Activated CD4-positive, alpha-beta T cell treated with anti-CD3 and anti-CD28 coated beads for 48 hours (primary cell): ENCODE measurements at regions not wholly inside any gene's neighbourhood (a gene's known extent, or its start where the extent isn't known, plus 50 kb on each side); places are given as distances from the start of the nearest gene placed in this dataset.
"Not testable (repeated sequence)": the region's sequence is repeated elsewhere in the genome, so short reads cannot be mapped to it uniquely, and the experiment has no call there.

ENCODE experiments used
- DNase-seq: peaks from one replicate; pipeline ENCODE4 v3.0.0-alpha.2; 2020

- no peak for DNase-seq
These were observed 112.2 kb downstream of the DYRK2 start for GRCh38 chr12:67760586-67761275.

GRCh38 chr12:67761566-67761965, 113.0 kb downstream of the DYRK2 start:
- no peak for DNase-seq

GRCh38 chr12:67764055-67764454, 115.5 kb downstream of the DYRK2 start:
- DNase-seq, result no peak

GRCh38 chr12:67764946-67765619, 116.5 kb downstream of the DYRK2 start:
- DNase-seq, result no peak

GRCh38 chr12:67765776-67766766, 117.5 kb downstream of the DYRK2 start:
- DNase-seq, result no peak

GRCh38 chr12:67772267-67773169, 124.0 kb downstream of the DYRK2 start:
- no peak for DNase-seq

- DNase-seq, result no peak
These were observed 125.4 kb downstream of the DYRK2 start for GRCh38 chr12:67773896-67774295.

- DNase-seq, result no peak
These were observed 126.5 kb downstream of the DYRK2 start for GRCh38 chr12:67774983-67775587.

- no peak for DNase-seq
These were observed 132.1 kb downstream of the DYRK2 start for GRCh38 chr12:67780580-67781084.

GRCh38 chr12:67782573-67782972, 134.0 kb downstream of the DYRK2 start:
- DNase-seq, result no peak

- DNase-seq, result no peak
These were observed 134.8 kb downstream of the DYRK2 start for GRCh38 chr12:67783393-67783792.

GRCh38 chr12:67784831-67785230, 136.3 kb downstream of the DYRK2 start:
- DNase-seq, result no peak

GRCh38 chr12:67786086-67786485, 137.5 kb downstream of the DYRK2 start:
- DNase-seq, result no peak

- DNase-seq, result no peak
These were observed 139.6 kb downstream of the DYRK2 start for GRCh38 chr12:67788118-67788517.

- DNase-seq, result no peak
These were observed 140.7 kb downstream of the DYRK2 start for GRCh38 chr12:67789266-67789665.

GRCh38 chr12:67790660-67791059, 142.1 kb downstream of the DYRK2 start:
- no peak for DNase-seq

GRCh38 chr12:67791362-67791761, 142.8 kb downstream of the DYRK2 start:
- not testable (repeated sequence) for DNase-seq

GRCh38 chr12:67792185-67792584, 143.6 kb downstream of the DYRK2 start:
- DNase-seq, result no peak

GRCh38 chr12:67794161-67794560, 145.6 kb downstream of the DYRK2 start:
- no peak for DNase-seq

GRCh38 chr12:67795236-67795635, 146.7 kb downstream of the DYRK2 start:
- DNase-seq, result no peak

GRCh38 chr12:67797185-67797741, 148.7 kb downstream of the DYRK2 start:
- DNase-seq, result no peak
